ENCODE measurements at regions not wholly inside any gene's neighbourhood (a gene's known extent, or its start where the extent isn't known, plus 50 kb on each side); places are given as distances from the start of the nearest gene placed in this dataset.
"Not testable (repeated sequence)": the region's sequence is repeated elsewhere in the genome, so short reads cannot be mapped to it uniquely, and the experiment has no call there.

DNA sequence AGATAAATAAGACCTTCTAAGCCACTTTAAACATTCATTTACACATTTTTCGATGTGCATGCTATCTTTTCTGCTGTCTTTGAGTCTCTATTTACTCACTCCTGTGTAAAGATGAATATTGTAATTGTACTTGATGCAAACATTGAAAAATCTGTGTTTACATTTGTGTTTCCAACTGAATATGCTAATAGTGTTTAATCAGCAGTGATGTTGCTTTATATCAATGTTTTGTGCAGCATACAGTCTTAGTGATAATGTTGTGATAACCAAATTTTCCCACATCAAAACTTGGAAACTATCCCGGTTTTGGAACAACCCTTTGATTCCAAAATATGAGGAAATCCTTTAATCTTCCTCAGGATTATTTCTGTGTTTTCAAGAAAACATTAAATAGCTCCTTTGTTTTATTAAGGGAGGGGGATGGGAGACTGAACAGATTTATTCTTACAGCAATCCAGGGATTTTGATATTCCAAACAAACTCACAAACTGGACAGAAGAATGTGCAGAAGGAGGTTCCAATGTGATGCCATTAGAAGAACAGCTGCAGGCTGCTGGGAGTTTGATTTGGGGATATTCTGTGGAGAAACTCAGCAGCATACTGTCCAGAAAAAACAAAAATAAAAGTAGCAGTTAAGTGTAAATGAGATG is 248.0 kb downstream of the S1PR1 start:
- DNase-seq, result peak; percentile 86

DNA sequence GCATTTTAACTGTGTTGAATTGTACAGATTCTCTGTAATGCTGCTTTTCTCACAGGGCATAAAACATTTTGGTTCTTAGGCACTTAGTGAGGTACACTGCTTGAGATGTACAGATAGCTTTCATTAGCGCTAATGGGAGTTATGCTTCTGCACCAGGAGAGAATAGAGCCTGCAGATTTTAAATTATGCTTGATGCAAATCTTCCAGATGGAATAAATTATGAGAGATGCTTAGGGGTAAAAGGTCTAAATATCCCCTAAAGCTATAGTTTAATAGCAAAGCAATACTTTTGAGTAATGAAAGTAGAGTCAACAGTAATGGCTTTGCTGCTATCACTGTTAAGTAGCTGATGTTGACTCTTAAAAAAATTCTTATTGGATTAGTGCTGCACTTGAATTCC is 248.9 kb downstream of the S1PR1 start:
- DNase-seq, result no peak

DNA sequence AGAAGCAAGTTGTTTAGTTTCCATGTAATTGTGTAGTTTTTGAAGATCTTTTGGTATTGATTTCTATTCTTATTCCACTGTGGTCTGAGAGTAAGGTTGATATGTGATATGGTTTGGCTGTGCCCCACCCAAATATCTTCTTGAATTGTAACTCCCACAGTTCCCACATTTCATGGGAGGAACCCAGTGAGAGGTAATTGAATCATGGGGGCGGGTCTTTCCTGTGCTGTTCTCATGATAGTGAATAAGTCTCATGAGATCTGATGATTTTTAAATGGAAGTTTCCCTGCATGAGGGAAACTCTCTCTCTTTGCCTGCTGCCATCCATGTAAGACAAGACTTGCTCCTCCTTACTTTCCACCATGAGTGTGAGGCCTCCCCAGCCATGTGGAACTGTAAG is 255.3 kb downstream of the S1PR1 start:
- not testable (repeated sequence) for DNase-seq

GRCh38 chr1:101493920-101494319 is 257.1 kb downstream of the S1PR1 start:
- DNase-seq, result not testable (repeated sequence)

GRCh38 chr1:101496109-101496508 is 259.3 kb downstream of the S1PR1 start:
- DNase-seq, result no peak

DNA sequence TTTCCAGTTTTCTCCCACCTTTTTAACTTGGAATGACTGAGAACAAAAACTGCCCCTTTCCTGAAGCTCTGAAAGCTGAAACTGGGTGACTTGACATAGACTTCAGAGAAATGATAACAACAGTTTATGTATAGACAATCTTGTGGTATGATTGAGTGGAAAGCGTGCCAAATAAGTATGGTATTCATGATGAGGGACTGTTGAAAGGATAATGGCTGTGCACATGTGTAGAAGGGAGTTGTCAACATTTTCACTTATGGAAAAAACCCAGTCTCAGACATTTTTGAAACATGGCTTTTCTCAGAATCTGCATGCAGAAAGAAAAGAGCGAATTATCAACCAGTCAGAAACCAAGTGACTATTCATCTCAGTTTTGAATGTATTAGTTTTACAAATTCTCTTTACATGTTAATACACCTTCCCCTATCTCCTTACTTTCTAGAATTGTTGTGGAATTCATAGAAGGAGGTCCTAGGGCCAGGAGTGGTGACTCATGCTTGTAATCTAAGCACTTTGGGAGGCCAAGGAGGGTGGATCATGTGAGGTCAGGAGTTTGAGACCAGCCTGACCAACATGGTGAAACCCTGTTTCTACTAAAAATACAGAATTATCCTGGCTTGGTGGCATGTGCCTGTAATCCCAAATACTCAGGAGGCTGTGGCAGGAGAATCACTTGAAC is 261.2 kb downstream of the S1PR1 start:
- no peak for DNase-seq

DNA sequence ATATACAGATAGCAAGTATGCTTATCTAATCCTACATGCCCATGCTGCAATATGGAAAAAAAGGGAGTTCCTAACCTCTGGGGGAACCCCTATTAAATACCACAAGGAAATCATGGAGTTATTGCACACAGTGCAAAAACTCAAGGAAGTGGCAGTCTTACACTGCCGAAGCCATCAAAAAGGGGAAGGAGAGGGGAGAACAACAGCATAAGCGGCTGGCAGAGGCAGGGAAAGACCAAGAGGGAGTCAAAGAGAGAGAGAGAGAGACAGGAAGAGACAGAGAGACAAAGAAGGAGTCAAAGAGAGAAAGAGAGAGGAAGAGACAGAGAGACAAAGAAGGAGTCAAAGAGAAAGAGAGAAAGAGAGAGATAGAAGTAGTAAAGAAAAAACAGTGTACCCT is 267.3 kb downstream of the S1PR1 start:
- DNase-seq, result not testable (repeated sequence)

GRCh38 chr1:101505240-101505639 is 268.4 kb downstream of the S1PR1 start:
- not testable (repeated sequence) for DNase-seq

GRCh38 chr1:101506541-101507164 is 269.8 kb downstream of the S1PR1 start:
- DNase-seq, result peak; percentile 64

GRCh38 chr1:101507547-101507971 is 270.7 kb downstream of the S1PR1 start:
- DNase-seq, result no peak

DNA sequence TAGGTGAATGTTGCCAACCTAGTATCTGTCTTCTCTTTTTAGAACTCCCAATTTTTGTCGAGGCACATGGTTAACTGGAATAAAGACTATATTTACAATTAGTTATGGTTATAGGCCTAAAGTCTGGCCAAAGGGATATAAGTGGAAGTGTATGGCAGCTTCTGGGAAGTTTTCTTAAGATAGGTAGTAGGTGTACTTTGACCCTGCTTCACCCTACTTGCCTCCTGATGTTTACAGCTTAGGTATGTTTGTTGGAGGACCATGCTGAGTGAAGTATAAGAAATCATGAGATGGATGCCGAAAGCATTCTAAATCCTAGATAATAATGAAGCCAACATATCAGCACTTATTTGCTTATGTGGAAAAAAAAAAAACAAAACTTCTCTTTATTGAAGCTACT is 272.1 kb downstream of the S1PR1 start:
- no peak for DNase-seq

GRCh38 chr1:101509370-101509769 is 272.6 kb downstream of the S1PR1 start:
- DNase-seq, result peak; percentile 89

DNA sequence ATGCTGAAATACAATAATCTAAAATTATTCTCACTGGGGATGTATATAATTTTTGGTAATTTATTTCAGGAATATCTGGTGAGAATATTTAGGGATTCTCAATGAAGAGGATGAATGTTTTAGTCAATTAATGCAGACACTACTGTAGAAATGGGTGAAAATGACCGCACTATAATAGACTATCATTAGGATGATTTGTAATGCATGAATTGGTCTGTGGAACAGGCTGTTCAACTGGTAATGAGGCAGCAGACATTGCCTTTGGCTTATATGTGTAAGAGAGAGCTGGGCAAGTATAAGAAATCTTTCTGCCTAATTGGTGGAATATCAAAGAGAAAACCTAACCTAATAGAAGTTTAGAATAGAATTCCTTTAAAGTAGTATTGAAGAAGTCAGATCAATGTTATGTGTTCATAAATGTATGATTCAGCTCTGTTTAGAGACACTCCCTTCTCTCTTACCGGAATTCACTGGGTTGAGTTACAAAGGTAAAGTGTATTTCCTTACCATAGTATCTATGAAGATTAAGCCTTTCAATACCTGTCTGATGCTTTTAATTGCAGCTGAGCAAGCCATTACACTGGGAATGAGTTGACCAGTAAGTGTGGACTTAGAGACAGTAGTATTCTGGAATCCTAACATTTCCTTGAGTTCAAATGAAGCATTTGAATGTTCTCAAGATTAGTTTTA is 274.5 kb downstream of the S1PR1 start:
- DNase-seq, result no peak

DNA sequence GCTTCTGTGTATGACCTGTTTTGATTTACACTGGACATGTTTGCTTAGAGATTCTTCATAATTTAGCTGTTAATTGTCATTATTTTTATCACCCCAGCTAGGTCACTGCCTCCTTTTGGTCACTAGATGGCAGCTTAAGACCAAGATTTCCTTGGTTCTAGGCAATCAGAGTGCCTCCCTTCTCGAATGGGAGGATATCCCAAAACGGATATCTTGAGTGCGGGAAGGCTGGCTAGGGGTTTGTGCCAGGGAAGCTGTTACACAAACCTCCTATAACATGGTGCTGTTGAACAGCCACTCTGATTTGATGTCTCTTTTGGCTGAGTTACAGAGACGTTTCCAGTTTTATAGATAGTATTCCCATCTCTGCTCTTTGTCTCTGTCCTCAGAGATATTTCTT is 283.5 kb downstream of the S1PR1 start:
- peak; percentile 48 for DNase-seq

GRCh38 chr1:101522486-101522885 is 285.7 kb downstream of the S1PR1 start:
- DNase-seq, result no peak

DNA sequence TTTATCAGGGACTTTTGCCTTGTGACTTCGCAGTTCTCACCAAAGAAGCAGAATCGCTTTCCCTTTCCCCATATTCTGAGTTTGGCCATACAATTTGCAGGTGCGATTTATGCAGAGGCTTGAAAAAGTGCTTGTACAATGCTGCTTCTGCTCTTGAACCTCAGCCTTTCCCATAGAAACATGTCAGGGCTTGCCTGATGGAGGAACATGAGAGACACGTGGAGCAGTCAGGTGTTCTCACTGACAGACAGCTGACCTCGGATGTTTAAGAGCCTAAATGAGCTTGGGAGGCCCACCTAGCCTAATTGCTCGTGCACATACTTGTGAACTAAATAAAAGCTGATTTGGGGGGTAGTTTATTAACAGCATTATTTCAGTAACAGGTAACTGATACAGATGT is 290.0 kb downstream of the S1PR1 start:
- DNase-seq, result no peak

DNA sequence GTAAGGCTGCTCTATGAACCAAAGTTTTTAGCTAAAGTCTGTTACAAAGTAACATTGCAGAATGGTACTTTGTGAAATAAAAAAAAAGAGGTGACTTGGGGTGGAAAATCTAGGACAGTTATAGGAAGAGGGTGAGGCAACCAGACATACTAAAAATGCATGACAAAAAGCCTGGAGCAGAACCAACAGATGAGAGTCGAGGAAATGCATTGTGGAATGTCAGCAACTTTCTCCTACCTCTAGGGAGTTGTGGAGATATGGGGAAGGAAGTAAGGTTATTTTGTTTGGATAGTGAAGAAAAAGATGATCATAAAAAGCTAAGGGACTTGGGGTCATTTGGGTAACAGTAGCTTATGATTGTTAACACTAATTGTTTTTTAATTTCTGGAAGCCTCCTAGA is 295.6 kb downstream of the S1PR1 start:
- no peak for DNase-seq

- DNase-seq, result no peak
These were observed 303.3 kb downstream of the S1PR1 start for GRCh38 chr1:101540161-101540560.

DNA sequence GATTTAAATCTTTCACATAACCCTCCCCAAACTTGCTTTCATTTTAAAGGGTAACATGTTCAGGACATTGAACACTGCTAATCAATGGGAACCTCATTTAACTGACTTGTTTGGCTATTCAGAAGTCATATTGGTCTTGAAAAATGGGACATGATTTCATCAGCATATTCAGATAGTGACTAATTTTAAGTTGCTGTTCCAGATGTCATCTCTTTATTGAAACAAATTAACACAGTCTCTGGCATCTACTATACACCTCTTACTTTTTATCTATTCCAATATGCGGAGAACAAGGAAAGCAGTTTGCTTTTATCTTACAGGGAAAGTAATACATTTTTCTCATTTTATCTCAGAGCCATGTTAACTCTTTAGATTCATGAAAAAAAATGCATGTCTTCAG is 310.1 kb downstream of the S1PR1 start:
- DNase-seq, result no peak

GRCh38 chr1:101547357-101547756 is 310.5 kb downstream of the S1PR1 start:
- no peak for DNase-seq

- DNase-seq, result no peak
These were observed 311.6 kb downstream of the S1PR1 start for GRCh38 chr1:101548376-101548775.

GRCh38 chr1:101550581-101550980 is 313.8 kb downstream of the S1PR1 start:
- no peak for DNase-seq

- no peak for DNase-seq
These were observed 330.2 kb downstream of the S1PR1 start for GRCh38 chr1:101566883-101567538.

Data from tongue (tissue), 1 donor.